ENCODE measurements at regions not wholly inside any gene's neighbourhood (a gene's known extent, or its start where the extent isn't known, plus 50 kb on each side); places are given as distances from the start of the nearest gene placed in this dataset.

GRCh38 chr21:24649691-24650090 lies 957.6 kb downstream of the MRPL39 start:
- Mint-ChIP-seq H3K36me3 (ENCODE audit: low read depth) (no peaks in the 10 kb centered on the region), H3K4me1 (ENCODE audit: low read depth) (no peaks in the 10 kb centered on the region), H3K9me3 (peaks cover 2% of the 10 kb centered on the region), H3K27me3 (no peaks in the 10 kb centered on the region), H3K4me3 (no peak overlapping the region), H3K27ac (no peak overlapping the region)

GRCh38 chr21:24636696-24637095 lies 970.6 kb downstream of the MRPL39 start:
- Mint-ChIP-seq H3K9me3 (no peaks in the 10 kb centered on the region), H3K36me3 (ENCODE audit: low read depth) (no peaks in the 10 kb centered on the region), H3K27ac (no peak overlapping the region), H3K4me1 (ENCODE audit: low read depth) (no peaks in the 10 kb centered on the region), H3K4me3 (no peak overlapping the region), H3K27me3 (no peaks in the 10 kb centered on the region)

DNA sequence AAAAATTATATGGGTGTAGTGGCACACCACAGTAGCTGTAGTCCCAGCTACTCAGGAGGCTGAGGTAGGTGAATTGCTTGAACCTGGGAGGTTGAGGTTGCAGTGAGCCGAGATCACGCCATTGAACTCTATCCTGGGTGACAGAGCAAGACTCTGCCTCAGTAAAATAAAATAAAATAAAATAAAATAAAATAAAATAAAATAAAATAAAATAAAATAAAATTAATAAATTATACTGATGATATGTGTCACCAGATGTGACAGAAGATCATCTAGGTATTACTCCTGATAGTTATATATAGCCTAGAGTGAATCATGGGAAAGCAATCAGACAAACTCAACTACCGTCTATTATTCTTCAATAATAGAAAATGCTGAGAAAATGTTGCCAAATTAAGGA lies 972.5 kb downstream of the MRPL39 start:
- no peaks in the 10 kb centered on the region for H3K9me3 Mint-ChIP-seq
- no peak overlapping the region for H3K27ac Mint-ChIP-seq
- no peaks in the 10 kb centered on the region for H3K4me1 Mint-ChIP-seq (ENCODE audit: low read depth)
- H3K27me3 Mint-ChIP-seq, result no peaks in the 10 kb centered on the region
- no peak overlapping the region for H3K4me3 Mint-ChIP-seq
- no peaks in the 10 kb centered on the region for H3K36me3 Mint-ChIP-seq (ENCODE audit: low read depth)

DNA sequence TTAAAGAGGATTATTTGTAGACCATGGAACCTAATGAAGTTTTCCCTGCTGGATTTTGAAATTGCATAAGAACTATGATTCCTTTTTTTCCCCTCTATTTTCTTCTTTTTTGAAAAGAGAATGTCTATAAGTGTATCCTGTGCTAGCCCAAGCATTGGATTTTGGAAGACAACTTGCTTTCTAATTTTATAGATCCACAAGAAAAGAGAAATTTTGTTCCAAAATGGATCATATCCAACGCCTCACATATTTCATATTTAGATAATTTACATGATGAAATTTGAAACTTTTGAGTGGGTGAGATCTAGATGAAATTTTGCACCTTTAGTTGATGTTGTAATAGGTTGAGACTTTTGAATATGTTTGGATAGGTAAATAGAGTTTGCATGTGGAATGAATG lies 978.7 kb downstream of the MRPL39 start:
- Mint-ChIP-seq H3K4me1 (ENCODE audit: low read depth) (no peaks in the 10 kb centered on the region), H3K27ac (no peak overlapping the region), H3K4me3 (no peak overlapping the region), H3K9me3 (peaks cover 4% of the 10 kb centered on the region), H3K36me3 (ENCODE audit: low read depth) (no peaks in the 10 kb centered on the region), H3K27me3 (no peaks in the 10 kb centered on the region)

DNA sequence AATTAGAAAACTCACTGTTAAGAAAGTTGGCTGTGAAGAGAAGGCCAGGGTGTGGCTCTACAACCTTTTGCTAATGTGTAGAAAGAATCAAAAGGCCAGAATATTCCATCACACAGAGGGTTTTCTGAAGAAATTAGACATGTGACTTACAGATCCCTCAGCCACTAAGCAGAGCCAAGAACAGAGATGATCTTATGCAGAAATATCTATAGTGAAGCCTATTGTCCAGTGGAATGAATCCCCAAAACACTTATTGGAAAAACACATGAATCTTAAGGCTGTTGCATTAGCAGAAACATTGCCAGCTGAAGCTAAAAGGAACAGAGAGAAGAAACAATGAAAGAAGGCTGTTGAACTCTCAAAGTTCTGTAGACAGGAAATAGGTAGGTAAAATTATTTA lies 979.2 kb downstream of the MRPL39 start:
- Mint-ChIP-seq H3K9me3 (peaks cover 4% of the 10 kb centered on the region), H3K27ac (no peak overlapping the region), H3K27me3 (no peaks in the 10 kb centered on the region), H3K4me3 (no peak overlapping the region), H3K36me3 (ENCODE audit: low read depth) (no peaks in the 10 kb centered on the region), H3K4me1 (ENCODE audit: low read depth) (no peaks in the 10 kb centered on the region)

DNA sequence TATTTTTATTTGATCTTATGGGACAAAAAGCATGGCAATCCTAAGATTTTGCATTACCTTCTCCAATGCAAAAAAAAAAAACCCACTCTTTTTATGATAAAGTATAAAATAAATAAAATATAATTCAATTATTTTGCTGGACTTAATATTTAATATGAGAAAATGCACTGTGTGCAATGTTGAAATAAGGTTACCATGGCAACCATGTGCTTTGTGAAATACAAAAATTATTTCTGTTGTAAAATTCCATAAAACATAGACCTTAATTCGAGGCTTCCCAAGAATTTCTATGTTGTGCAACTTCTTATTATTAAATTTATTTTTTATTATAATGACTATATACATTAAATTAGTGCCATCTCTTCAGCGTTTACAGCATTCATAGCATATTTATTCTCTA lies 989.5 kb downstream of the MRPL39 start:
- Mint-ChIP-seq H3K9me3 (peaks cover 7% of the 10 kb centered on the region), H3K27me3 (no peaks in the 10 kb centered on the region), H3K4me3 (no peak overlapping the region), H3K36me3 (ENCODE audit: low read depth) (no peaks in the 10 kb centered on the region), H3K4me1 (ENCODE audit: low read depth) (no peaks in the 10 kb centered on the region), H3K27ac (no peak overlapping the region)

DNA sequence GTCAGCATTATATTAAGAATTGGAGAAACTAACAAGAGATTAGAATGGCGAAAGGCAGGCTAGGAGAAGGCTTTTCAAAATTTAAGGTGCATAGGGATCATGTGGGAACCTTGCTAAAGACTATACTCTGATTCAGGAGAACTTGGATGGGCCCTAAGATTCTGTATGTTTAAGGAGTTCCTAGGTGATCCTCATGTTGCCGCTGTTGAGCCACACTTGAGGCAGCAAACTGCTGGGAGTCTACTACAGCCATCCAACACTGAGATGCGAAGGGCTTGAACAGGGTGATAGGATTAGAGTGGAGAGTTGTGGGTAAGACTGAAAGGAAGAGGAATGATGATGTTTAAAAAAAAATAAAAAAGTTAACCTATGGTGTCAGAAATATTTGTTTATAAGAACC lies 1013.2 kb downstream of the MRPL39 start:
- Mint-ChIP-seq H3K27me3 (no peaks in the 10 kb centered on the region), H3K36me3 (ENCODE audit: low read depth) (no peaks in the 10 kb centered on the region), H3K9me3 (peaks cover 5% of the 10 kb centered on the region), H3K4me3 (no peak overlapping the region), H3K27ac (no peak overlapping the region), H3K4me1 (ENCODE audit: low read depth) (no peaks in the 10 kb centered on the region)

GRCh38 chr21:24590261-24590660 lies 1017.0 kb downstream of the MRPL39 start:
- Mint-ChIP-seq H3K27ac (no peak overlapping the region), H3K4me3 (no peak overlapping the region), H3K4me1 (ENCODE audit: low read depth) (no peaks in the 10 kb centered on the region), H3K27me3 (no peaks in the 10 kb centered on the region), H3K36me3 (ENCODE audit: low read depth) (no peaks in the 10 kb centered on the region), H3K9me3 (peaks cover 4% of the 10 kb centered on the region)

- Mint-ChIP-seq H3K9me3 (peaks cover 7% of the 10 kb centered on the region), H3K4me3 (no peak overlapping the region), H3K36me3 (ENCODE audit: low read depth) (no peaks in the 10 kb centered on the region), H3K4me1 (ENCODE audit: low read depth) (no peaks in the 10 kb centered on the region), H3K27ac (no peak overlapping the region), H3K27me3 (no peaks in the 10 kb centered on the region)
These were observed 1023.8 kb downstream of the MRPL39 start for GRCh38 chr21:24583473-24583872.

GRCh38 chr21:24577301-24577700 lies 1030.0 kb downstream of the MRPL39 start:
- Mint-ChIP-seq H3K9me3 (no peaks in the 10 kb centered on the region), H3K36me3 (ENCODE audit: low read depth) (no peaks in the 10 kb centered on the region), H3K27ac (no peak overlapping the region), H3K27me3 (no peaks in the 10 kb centered on the region), H3K4me1 (ENCODE audit: low read depth) (no peaks in the 10 kb centered on the region), H3K4me3 (no peak overlapping the region)

DNA sequence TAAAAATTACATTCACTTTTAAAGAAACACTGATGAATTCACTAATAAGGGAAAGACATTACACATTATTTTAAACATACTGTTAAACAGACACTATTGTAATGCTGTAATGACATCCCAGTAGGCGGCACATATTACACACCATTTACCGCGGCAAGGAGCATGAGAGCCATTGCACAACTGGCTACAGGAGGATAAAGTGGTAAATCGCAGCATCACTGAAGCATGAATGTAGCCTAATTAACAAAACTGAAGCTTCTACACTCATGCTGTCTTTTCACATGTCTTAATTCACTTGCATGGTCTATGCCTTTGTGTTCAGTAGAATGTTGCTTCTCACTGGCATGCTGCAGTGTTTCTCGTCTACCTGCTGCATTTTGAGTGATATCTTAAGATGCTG lies 1046.0 kb downstream of the MRPL39 start:
- H3K36me3 Mint-ChIP-seq (ENCODE audit: low read depth), result no peaks in the 10 kb centered on the region
- no peaks in the 10 kb centered on the region for H3K27me3 Mint-ChIP-seq
- peaks cover 13% of the 10 kb centered on the region for H3K9me3 Mint-ChIP-seq
- H3K4me3 Mint-ChIP-seq, result no peak overlapping the region
- no peak overlapping the region for H3K27ac Mint-ChIP-seq
- H3K4me1 Mint-ChIP-seq (ENCODE audit: low read depth), result no peaks in the 10 kb centered on the region

DNA sequence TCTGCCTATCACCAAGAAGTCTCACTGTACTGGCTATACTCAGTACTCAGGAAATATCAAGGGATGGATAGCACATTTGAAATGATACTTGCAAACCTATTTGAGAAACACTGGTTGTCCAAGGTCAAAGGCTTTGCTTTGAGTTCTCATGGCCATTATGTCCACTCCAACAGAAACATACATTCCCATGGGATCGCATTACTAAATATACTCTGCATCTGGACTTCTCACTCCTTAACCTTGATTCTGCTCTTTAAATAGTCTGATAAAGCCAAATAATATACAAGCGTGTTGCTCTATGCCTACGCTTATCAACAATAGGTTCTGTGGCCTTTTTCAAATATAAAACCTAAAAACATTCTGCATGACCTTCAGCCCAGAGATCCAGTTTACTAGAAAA lies 1054.8 kb downstream of the MRPL39 start:
- Mint-ChIP-seq H3K4me3 (no peak overlapping the region), H3K36me3 (ENCODE audit: low read depth) (no peaks in the 10 kb centered on the region), H3K27me3 (no peaks in the 10 kb centered on the region)

GRCh38 chr21:24545807-24546361 lies 1061.4 kb downstream of the MRPL39 start:
- no peaks in the 10 kb centered on the region for H3K4me1 Mint-ChIP-seq (ENCODE audit: low read depth)
- H3K27ac Mint-ChIP-seq, result no peak overlapping the region
- H3K4me3 Mint-ChIP-seq, result no peak overlapping the region

More for the DNA sequence above, 1054.8 kb downstream of the MRPL39 start:
- H3K27ac Mint-ChIP-seq, result no peak overlapping the region
- no peaks in the 10 kb centered on the region for H3K4me1 Mint-ChIP-seq (ENCODE audit: low read depth)
- H3K9me3 Mint-ChIP-seq, result peaks cover 7% of the 10 kb centered on the region

DNA sequence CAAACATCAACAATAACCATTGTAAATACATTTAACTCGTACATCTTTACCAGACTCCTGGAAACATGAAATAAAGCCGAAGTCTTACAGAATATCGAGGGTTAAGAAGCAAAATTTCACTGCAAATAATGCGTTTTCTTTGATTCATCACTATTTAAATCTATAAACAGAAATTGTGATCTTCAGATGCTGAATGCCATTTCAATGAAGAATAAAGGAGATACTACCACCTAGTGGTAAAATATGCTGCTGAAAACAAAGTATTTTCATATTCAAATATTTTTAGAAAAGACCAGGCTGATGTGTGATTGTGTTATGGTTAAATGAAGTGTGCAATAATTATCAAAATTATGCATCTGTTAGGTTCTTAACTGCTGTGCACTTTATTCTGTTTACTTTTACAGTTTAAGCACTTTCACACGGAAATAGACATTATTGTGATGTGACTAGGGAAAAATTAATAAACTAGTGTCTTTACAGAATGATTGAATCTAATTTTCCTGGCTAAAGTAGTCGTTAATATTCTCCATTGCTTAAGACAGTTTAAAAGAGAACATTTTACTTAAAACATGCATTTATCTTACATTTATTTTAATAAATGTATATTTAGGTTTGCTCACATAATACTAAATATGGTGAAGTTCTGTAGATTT lies 1093.1 kb downstream of the MRPL39 start:
- Mint-ChIP-seq H3K9me3 (no peaks in the 10 kb centered on the region), H3K4me3 (no peak overlapping the region), H3K36me3 (ENCODE audit: low read depth) (no peaks in the 10 kb centered on the region), H3K27ac (no peak overlapping the region), H3K4me1 (ENCODE audit: low read depth) (no peaks in the 10 kb centered on the region), H3K27me3 (no peaks in the 10 kb centered on the region)

More at GRCh38 chr21:24545807-24546361, 1061.4 kb downstream of the MRPL39 start:
- Mint-ChIP-seq H3K9me3 (no peaks in the 10 kb centered on the region), H3K27me3 (no peaks in the 10 kb centered on the region), H3K36me3 (ENCODE audit: low read depth) (no peaks in the 10 kb centered on the region)

- Mint-ChIP-seq H3K9me3 (no peaks in the 10 kb centered on the region), H3K4me3 (no peak overlapping the region), H3K36me3 (ENCODE audit: low read depth) (peaks cover 5% of the 10 kb centered on the region), H3K27ac (no peak overlapping the region), H3K4me1 (ENCODE audit: low read depth) (no peaks in the 10 kb centered on the region), H3K27me3 (no peaks in the 10 kb centered on the region)
These were observed 1098.2 kb downstream of the MRPL39 start for GRCh38 chr21:24509131-24509530.

DNA sequence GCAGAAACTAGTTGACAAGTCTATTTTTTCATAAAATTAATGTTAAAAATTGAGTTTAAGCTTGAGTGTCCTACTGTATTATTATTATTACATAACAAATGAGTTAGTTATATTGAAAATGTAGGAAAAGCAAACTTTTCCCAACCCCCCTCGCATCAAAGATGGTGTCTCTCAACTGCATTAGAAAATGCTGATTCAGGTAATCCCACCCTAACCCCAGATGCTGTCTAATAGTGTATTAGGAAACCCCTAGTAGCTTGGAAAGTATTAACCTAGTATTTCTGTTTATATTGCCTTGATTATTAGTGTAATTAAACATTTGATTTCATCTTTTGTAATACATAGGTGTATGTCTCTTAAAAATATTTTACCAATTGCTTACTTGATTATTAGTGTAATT lies 1120.3 kb downstream of the MRPL39 start:
- Mint-ChIP-seq H3K27ac (no peak overlapping the region), H3K4me1 (ENCODE audit: low read depth) (no peaks in the 10 kb centered on the region), H3K36me3 (ENCODE audit: low read depth) (peaks cover 7% of the 10 kb centered on the region), H3K9me3 (no peaks in the 10 kb centered on the region), H3K4me3 (no peak overlapping the region), H3K27me3 (no peaks in the 10 kb centered on the region)

All from stimulated activated naive CD8-positive, alpha-beta T cell treated with anti-CD3 and anti-CD28 coated beads, Interleukin-15, Interleukin-2, amounts not matched to agents 100 ng/mL and 50 ng/mL, for 24 hours (primary cell).